NCI-H1694 (cell line): ENCODE measurements at regions not wholly inside any gene's neighbourhood (a gene's known extent, or its start where the extent isn't known, plus 50 kb on each side); places are given as distances from the start of the nearest gene placed in this dataset.
A peak's percentile ranks its signal among the peaks of the same experiment; 100 is the strongest.

Source experiments
- DNase-seq: peaks from one replicate; lab custom pipeline; 2025; lab: John Stamatoyannopoulos, UW

GRCh38 chr2:220493871-220494525, 866.6 kb downstream of the SLC4A3 start:
- DNase-seq, result no peak

- DNase-seq, result no peak
These were observed 869.1 kb downstream of the SLC4A3 start for GRCh38 chr2:220496513-220496912.

GRCh38 chr2:220499225-220499624, 871.8 kb downstream of the SLC4A3 start:
- DNase-seq, result no peak

GRCh38 chr2:220502539-220502938, 875.1 kb downstream of the SLC4A3 start:
- DNase-seq, result no peak

GRCh38 chr2:220503431-220503830, 876.0 kb downstream of the SLC4A3 start:
- DNase-seq, result peak; percentile 24

- no peak for DNase-seq
These were observed 877.6 kb downstream of the SLC4A3 start for GRCh38 chr2:220504938-220505503.

GRCh38 chr2:220506466-220506865, 879.0 kb downstream of the SLC4A3 start:
- no peak for DNase-seq

GRCh38 chr2:220509096-220509757, 881.8 kb downstream of the SLC4A3 start:
- no peak for DNase-seq

- DNase-seq, result peak; percentile 42
These were observed 882.5 kb downstream of the SLC4A3 start for GRCh38 chr2:220509966-220510365.

- no peak for DNase-seq
These were observed 883.2 kb downstream of the SLC4A3 start for GRCh38 chr2:220510668-220511067.

- no peak for DNase-seq
These were observed 885.0 kb downstream of the SLC4A3 start for GRCh38 chr2:220512419-220512818.

GRCh38 chr2:220513573-220514288, 886.3 kb downstream of the SLC4A3 start:
- no peak for DNase-seq

- DNase-seq, result no peak
These were observed 894.1 kb downstream of the SLC4A3 start for GRCh38 chr2:220521551-220521950.

GRCh38 chr2:220528180-220528675, 900.8 kb downstream of the SLC4A3 start:
- DNase-seq, result no peak

- DNase-seq, result no peak
These were observed 903.8 kb downstream of the SLC4A3 start for GRCh38 chr2:220531216-220531615.

- DNase-seq, result no peak
These were observed 906.1 kb downstream of the SLC4A3 start for GRCh38 chr2:220533485-220533884.

- DNase-seq, result no peak
These were observed 912.1 kb downstream of the SLC4A3 start for GRCh38 chr2:220539481-220539880.

- no peak for DNase-seq
These were observed 916.6 kb downstream of the SLC4A3 start for GRCh38 chr2:220544049-220544448.

- DNase-seq, result no peak
These were observed 923.7 kb downstream of the SLC4A3 start for GRCh38 chr2:220550995-220551700.

GRCh38 chr2:220552790-220553535, 925.5 kb downstream of the SLC4A3 start:
- no peak for DNase-seq

- no peak for DNase-seq
These were observed 928.7 kb downstream of the SLC4A3 start for GRCh38 chr2:220555961-220556630.
